ENCODE measurements at regions not wholly inside any gene's neighbourhood (a gene's known extent, or its start where the extent isn't known, plus 50 kb on each side); places are given as distances from the start of the nearest gene placed in this dataset.

DNA sequence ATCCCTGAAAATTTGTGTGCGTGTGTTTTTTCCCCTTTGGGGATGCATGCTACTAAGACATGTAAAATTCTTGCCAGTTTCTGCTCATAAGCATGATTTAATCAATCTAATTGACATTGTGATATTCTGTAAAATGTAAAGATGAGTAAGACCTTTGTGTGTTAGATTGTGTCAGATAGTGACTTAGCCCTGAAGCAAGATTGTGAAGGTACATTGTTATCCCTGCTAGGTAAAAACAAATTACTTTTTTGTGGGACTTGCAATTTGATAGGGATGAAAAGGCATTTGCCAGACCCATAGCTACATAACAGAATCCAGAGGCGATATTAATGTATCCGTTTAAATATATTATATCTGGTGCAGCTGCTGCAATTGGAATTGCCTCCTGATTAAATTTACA, 338.0 kb downstream of the RWDD3 start:
- Histone ChIP-seq H3K27me3 (ENCODE audit: control insufficient read depth in 4 of 4, insufficient read depth in 4 of 4, low read length in 3 of 4) (no peaks in the 10 kb centered on the region), H3K27ac (ENCODE audit: low read depth in 1 of 2, low read length in 2 of 2) (no peak overlapping the region), H3K36me3 (ENCODE audit: control insufficient read depth in 4 of 4, insufficient read depth in 3 of 4, low read depth in 1 of 4, low read length in 3 of 4) (no peaks in the 10 kb centered on the region), H3K9ac (ENCODE audit: low read depth in 1 of 2, low read length in 2 of 2) (no peak overlapping the region), H3K9me3 (ENCODE audit: control insufficient read depth in 4 of 4, low read length in 3 of 4) (no peaks in the 10 kb centered on the region), H3K4me1 (ENCODE audit: control insufficient read depth in 4 of 4, insufficient read depth in 4 of 4, low read length in 3 of 4) (no peaks in the 10 kb centered on the region), H3K4me3 (ENCODE audit: low read depth in 1 of 3, low read length in 3 of 3) (no peak overlapping the region)
- TF ChIP-seq SP1 (IDR thresholded peaks at IDR 0.05) (no peak), NR2F2 (IDR thresholded peaks at IDR 0.05) (no peak), ATF3 (IDR thresholded peaks at IDR 0.05) (no peak), HNF4G (IDR thresholded peaks at IDR 0.05) (no peak), REST (IDR thresholded peaks at IDR 0.05) (no peak), FOXA1 (IDR thresholded peaks at IDR 0.05) (no peak), YY1 (IDR thresholded peaks at IDR 0.05) (no peak), CTCF (IDR thresholded peaks at IDR 0.05; ENCODE audit: low read depth, low read length, missing input control) (no peak), GABPA (IDR thresholded peaks at IDR 0.05 in 1 of 2, conservative IDR thresholded peaks at IDR 0.05 in 1 of 2) (no peak), EGR1 (IDR thresholded peaks at IDR 0.05; ENCODE audit: low read depth in 2 of 2) (no peak)
- TF ChIP-seq, protein P1, sequence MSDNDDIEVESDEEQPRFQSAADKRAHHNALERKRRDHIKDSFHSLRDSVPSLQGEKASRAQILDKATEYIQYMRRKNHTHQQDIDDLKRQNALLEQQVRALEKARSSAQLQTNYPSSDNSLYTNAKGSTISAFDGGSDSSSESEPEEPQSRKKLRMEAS (IDR thresholded peaks at IDR 0.05): no peak
- WGBS: 81% methylated on average over 3 of the region's 3 CpGs
- DNase-seq (ENCODE audit: low spot score): no peak

DNA sequence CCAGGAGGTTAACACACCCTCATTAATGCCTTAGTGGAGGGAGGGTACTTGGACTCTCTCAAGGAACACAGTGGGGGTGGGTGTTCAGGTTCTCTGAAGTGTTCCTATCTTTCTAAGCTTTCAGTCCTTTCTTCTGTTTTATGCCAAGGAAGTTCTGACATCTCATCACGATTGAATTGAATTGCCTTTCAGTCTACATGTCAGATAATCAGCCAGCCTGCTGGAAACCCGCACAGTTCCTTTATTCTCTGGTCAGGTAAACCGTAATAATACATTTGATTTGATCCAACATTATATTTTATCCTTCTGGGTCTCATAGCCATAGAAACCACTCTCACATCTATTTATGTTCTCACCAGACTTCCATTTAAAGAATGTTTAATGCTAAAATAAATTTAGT, 339.0 kb downstream of the RWDD3 start:
- Histone ChIP-seq H3K4me3 (ENCODE audit: low read depth in 1 of 3, low read length in 3 of 3) (no peak overlapping the region), H3K36me3 (ENCODE audit: control insufficient read depth in 4 of 4, insufficient read depth in 3 of 4, low read depth in 1 of 4, low read length in 3 of 4) (no peaks in the 10 kb centered on the region), H3K9me3 (ENCODE audit: control insufficient read depth in 4 of 4, low read length in 3 of 4) (no peaks in the 10 kb centered on the region), H3K27me3 (ENCODE audit: control insufficient read depth in 4 of 4, insufficient read depth in 4 of 4, low read length in 3 of 4) (no peaks in the 10 kb centered on the region), H3K4me1 (ENCODE audit: control insufficient read depth in 4 of 4, insufficient read depth in 4 of 4, low read length in 3 of 4) (no peaks in the 10 kb centered on the region), H3K27ac (ENCODE audit: low read depth in 1 of 2, low read length in 2 of 2) (no peak overlapping the region), H3K9ac (ENCODE audit: low read depth in 1 of 2, low read length in 2 of 2) (no peak overlapping the region)
- no peak for DNase-seq (ENCODE audit: low spot score)
- WGBS: 71% methylated on average over 3 of the region's 3 CpGs
- no peak for TF ChIP-seq RXRA (IDR thresholded peaks at IDR 0.05)
- TF ChIP-seq RAD21 (IDR thresholded peaks at IDR 0.05): no peak
- no peak for TF ChIP-seq YY1 (IDR thresholded peaks at IDR 0.05)
- TF ChIP-seq, protein P1 (IDR thresholded peaks at IDR 0.05): no peak
- no peak for TF ChIP-seq REST (IDR thresholded peaks at IDR 0.05)
- TF ChIP-seq SP1 (IDR thresholded peaks at IDR 0.05): no peak
- no peak for TF ChIP-seq EGR1 (IDR thresholded peaks at IDR 0.05; ENCODE audit: low read depth in 2 of 2)
- TF ChIP-seq FOXA1 (IDR thresholded peaks at IDR 0.05): no peak
- no peak for TF ChIP-seq ATF3 (IDR thresholded peaks at IDR 0.05)
- TF ChIP-seq JUND (IDR thresholded peaks at IDR 0.05): no peak
- TF ChIP-seq FOXA2 (IDR thresholded peaks at IDR 0.05): no peak
- TF ChIP-seq CTCF (IDR thresholded peaks at IDR 0.05; ENCODE audit: low read depth, low read length, missing input control): no peak
- TF ChIP-seq HNF4G (IDR thresholded peaks at IDR 0.05): no peak
- no peak for TF ChIP-seq NR2F2 (IDR thresholded peaks at IDR 0.05)
- no peak for TF ChIP-seq HNF4A (conservative IDR thresholded peaks at IDR 0.05)
- no peak for TF ChIP-seq TAF1 (conservative IDR thresholded peaks at IDR 0.05)
- TF ChIP-seq GABPA (IDR thresholded peaks at IDR 0.05 in 1 of 2, conservative IDR thresholded peaks at IDR 0.05 in 1 of 2): no peak

Measured in liver (tissue), 8 donors.